Keratinocyte (primary cell): ENCODE measurements at regions not wholly inside any gene's neighbourhood (a gene's known extent, or its start where the extent isn't known, plus 50 kb on each side); places are given as distances from the start of the nearest gene placed in this dataset.

Source experiments
- EZH2 ChIP-seq: IDR thresholded peaks from one replicate; pipeline ENCODE4 v1.6.1; 2012; ENCODE audit warnings: inconsistent platforms, mild to moderate bottlenecking, low read length, moderate library complexity
- TF ChIP-seq, protein P1 (sequence below), 3 experiments: IDR thresholded peaks in 1 of 3; conservative IDR thresholded peaks in 1 of 3; optimal IDR thresholded peaks in 1 of 3; 2 replicates in 2 of 3; 3 replicates in 1 of 3; pipeline versions ENCODE3 to v1.5.1; 2011; ENCODE audit warnings: low read length in 3 of 3, mild to moderate bottlenecking in 3 of 3, moderate library complexity in 2 of 3, control low read depth in 1 of 3, inconsistent platforms in 1 of 3; ENCODE audit not compliant: insufficient read depth in 2 of 3; ENCODE audit errors: extremely low read depth in 1 of 3

DNA sequence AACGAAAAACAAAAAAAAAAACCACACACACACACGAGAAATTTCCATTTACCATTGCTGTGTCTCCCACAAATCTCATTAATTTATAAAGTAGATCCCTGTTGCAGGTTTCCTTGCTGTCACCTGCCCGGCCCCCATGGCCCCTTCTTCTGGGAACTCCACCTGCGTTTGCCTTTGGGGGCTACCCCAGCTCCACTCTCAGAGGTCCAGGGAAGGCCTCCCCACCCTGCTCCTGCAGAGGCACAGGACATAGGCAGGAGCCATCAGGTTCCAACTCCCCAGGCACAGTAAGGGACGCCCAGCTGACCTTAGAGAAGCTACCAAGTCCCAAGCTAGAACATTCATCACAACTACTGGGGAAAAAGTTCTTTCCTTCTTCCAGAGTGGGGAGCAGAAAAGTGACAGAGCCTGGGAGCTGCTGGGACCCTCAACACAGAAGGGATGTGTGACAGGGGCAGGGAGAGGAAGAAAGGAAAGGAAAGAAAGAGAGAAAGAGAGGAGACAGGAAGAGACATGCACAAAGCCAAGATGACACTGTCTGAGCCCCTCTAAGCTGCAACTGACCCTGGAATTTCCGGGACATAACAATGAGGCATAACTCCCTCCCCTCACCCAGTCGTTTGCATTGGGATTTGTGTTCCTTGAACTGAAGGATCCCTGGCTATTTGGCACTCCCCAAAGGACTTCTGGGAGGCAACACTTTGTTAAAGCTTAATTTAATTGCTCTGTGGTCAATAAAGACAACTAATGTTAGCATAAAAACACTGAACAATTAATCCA lies 175.7 kb downstream of the SHANK2 start:
- TF ChIP-seq, protein P1, sequence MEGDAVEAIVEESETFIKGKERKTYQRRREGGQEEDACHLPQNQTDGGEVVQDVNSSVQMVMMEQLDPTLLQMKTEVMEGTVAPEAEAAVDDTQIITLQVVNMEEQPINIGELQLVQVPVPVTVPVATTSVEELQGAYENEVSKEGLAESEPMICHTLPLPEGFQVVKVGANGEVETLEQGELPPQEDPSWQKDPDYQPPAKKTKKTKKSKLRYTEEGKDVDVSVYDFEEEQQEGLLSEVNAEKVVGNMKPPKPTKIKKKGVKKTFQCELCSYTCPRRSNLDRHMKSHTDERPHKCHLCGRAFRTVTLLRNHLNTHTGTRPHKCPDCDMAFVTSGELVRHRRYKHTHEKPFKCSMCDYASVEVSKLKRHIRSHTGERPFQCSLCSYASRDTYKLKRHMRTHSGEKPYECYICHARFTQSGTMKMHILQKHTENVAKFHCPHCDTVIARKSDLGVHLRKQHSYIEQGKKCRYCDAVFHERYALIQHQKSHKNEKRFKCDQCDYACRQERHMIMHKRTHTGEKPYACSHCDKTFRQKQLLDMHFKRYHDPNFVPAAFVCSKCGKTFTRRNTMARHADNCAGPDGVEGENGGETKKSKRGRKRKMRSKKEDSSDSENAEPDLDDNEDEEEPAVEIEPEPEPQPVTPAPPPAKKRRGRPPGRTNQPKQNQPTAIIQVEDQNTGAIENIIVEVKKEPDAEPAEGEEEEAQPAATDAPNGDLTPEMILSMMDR (optimal IDR thresholded peaks at IDR 0.05 in 1 of 3, IDR thresholded peaks at IDR 0.05 in 1 of 3, conservative IDR thresholded peaks at IDR 0.05 in 1 of 3; ENCODE audit: extremely low read depth in 1 of 3, insufficient read depth in 2 of 3, low read length in 3 of 3) = no peak
- TF ChIP-seq EZH2 = no peak
